ENCODE measurements at regions not wholly inside any gene's neighbourhood (a gene's known extent, or its start where the extent isn't known, plus 50 kb on each side); places are given as distances from the start of the nearest gene placed in this dataset.

DNA sequence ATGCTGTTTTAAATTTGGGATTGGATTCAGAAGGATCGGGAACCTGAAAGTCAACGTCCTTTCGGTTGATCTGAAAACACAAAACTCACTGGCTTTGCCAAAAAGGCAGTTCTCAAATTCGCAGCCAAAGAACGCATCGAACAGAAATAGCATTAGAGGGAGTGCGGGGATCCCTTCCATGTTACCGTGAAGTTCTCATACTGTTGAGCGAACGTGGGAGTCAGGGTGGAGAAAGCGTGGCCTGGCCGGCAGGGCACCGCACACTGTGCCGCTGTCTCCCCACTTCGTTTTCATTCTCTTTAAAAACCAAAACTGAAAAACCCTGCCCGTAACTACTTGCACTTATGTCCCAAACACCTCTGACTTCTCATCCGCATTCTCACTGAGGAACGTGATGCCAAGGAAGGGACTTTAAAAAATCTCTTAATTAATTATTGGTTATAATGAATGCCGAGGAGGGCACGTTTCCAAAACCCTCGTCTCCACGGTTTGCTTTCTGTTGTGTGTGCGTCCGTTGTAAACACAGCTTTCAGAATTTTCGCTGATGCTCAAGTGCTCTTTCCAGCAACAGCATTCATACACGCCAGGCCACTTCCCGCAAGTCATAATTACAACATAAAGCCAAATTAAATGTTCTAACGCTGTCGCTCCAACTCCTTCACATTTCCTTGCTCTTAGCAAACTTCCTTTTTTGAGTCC lies 60.9 kb upstream of the TWIST2 start:
- TF ChIP-seq, protein P1, sequence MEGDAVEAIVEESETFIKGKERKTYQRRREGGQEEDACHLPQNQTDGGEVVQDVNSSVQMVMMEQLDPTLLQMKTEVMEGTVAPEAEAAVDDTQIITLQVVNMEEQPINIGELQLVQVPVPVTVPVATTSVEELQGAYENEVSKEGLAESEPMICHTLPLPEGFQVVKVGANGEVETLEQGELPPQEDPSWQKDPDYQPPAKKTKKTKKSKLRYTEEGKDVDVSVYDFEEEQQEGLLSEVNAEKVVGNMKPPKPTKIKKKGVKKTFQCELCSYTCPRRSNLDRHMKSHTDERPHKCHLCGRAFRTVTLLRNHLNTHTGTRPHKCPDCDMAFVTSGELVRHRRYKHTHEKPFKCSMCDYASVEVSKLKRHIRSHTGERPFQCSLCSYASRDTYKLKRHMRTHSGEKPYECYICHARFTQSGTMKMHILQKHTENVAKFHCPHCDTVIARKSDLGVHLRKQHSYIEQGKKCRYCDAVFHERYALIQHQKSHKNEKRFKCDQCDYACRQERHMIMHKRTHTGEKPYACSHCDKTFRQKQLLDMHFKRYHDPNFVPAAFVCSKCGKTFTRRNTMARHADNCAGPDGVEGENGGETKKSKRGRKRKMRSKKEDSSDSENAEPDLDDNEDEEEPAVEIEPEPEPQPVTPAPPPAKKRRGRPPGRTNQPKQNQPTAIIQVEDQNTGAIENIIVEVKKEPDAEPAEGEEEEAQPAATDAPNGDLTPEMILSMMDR (IDR thresholded peaks at IDR 0.05), result no peak
- no peak for TF ChIP-seq POLR2AphosphoS2 (conservative IDR thresholded peaks at IDR 0.05; ENCODE audit: low read length)
- no peak for TF ChIP-seq EHF (CRISPR knock-in tag; IDR thresholded peaks at IDR 0.05)
- TF ChIP-seq, protein P2, sequence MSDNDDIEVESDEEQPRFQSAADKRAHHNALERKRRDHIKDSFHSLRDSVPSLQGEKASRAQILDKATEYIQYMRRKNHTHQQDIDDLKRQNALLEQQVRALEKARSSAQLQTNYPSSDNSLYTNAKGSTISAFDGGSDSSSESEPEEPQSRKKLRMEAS (IDR thresholded peaks at IDR 0.05), result no peak
- TF ChIP-seq MAZ (IDR thresholded peaks at IDR 0.05; ENCODE audit: borderline replicate concordance, low read depth, low read length), result no peak
- TF ChIP-seq RFX5 (IDR thresholded peaks at IDR 0.05), result no peak
- TF ChIP-seq SREBF2 (IDR thresholded peaks at IDR 0.05), result no peak
- TF ChIP-seq CBX8 (IDR thresholded peaks at IDR 0.05), result no peak
- no peak for TF ChIP-seq REST (IDR thresholded peaks at IDR 0.05)
- TF ChIP-seq ZFP36 (IDR thresholded peaks at IDR 0.05; ENCODE audit: borderline replicate concordance, partially characterized antibody), result no peak
- no peak for TF ChIP-seq PHF8 (IDR thresholded peaks at IDR 0.05; ENCODE audit: borderline replicate concordance, low read depth)
- no peak for TF ChIP-seq HDAC2 (IDR thresholded peaks at IDR 0.05)
- no peak for TF ChIP-seq CHD2 (IDR thresholded peaks at IDR 0.05; ENCODE audit: low read length, partially characterized antibody)

All from A549 (cell line).